Stimulated activated naive B cell treated with anti-CD40 and anti-IgM and Interleukin-4, amounts not matched to agents 10 μg/mL and 1 μg/mL and 100 μg/mL, for 72 hours (primary cell): ENCODE measurements at regions not wholly inside any gene's neighbourhood (a gene's known extent, or its start where the extent isn't known, plus 50 kb on each side); places are given as distances from the start of the nearest gene placed in this dataset.

ENCODE experiments used
- ATAC-seq, 2 donors: fragments of 150-1000 bp; cut with Tn5 transposase; replicated peaks; 2 replicates each; pipeline ENCODE4 v1.10.0; 2021; ENCODE audit warnings: moderate library complexity in 1 of 2
- DNase-seq: peaks from one replicate; pipeline ENCODE4 v3.0.0; 2021
- H3K27ac Mint-ChIP-seq: one replicate; pipeline ENCODE4 v1.8.0; 2022; ENCODE audit warnings: mild to moderate bottlenecking, mixed read lengths
- H3K27me3 Mint-ChIP-seq, 2 donors: one replicate each; pipeline ENCODE4 v1.8.0; 2022; ENCODE audit warnings: mixed read lengths in 2 of 2
- H3K36me3 Mint-ChIP-seq, 2 donors: one replicate each; pipeline ENCODE4 v1.8.0; 2022; ENCODE audit warnings: mixed read lengths in 2 of 2, mild to moderate bottlenecking in 1 of 2
- H3K4me1 Mint-ChIP-seq, 2 donors: one replicate each; pipeline ENCODE4 v1.8.0; 2022; ENCODE audit warnings: mixed read lengths in 2 of 2, mild to moderate bottlenecking in 1 of 2
- H3K4me3 Mint-ChIP-seq, 2 donors: one replicate each; pipeline ENCODE4 v1.8.0; 2022; ENCODE audit warnings: mild to moderate bottlenecking in 2 of 2, mixed read lengths in 2 of 2, moderate library complexity in 1 of 2
- H3K9me3 Mint-ChIP-seq, 2 donors: one replicate each; pipeline ENCODE4 v1.8.0; 2022; ENCODE audit warnings: mixed read lengths in 2 of 2, mild to moderate bottlenecking in 1 of 2

GRCh38 chr12:109648521-109648920 is 65.1 kb upstream of the FAM222A start:
- no peaks in the 10 kb centered on the region for H3K9me3 Mint-ChIP-seq
- H3K36me3 Mint-ChIP-seq: no peaks in the 10 kb centered on the region
- no peak for ATAC-seq
- H3K27me3 Mint-ChIP-seq: peaks cover 34 to 54% of the 10 kb centered on the region in 2 donors
- DNase-seq: no peak
- H3K4me3 Mint-ChIP-seq: no peak overlapping the region
- H3K4me1 Mint-ChIP-seq: no peaks in the 10 kb centered on the region
- no peak overlapping the region for H3K27ac Mint-ChIP-seq

- ATAC-seq (no peak), DNase-seq (no peak)
- H3K36me3 Mint-ChIP-seq: no peaks in the 10 kb centered on the region
- H3K27ac Mint-ChIP-seq: no peak overlapping the region
- no peaks in the 10 kb centered on the region for H3K4me1 Mint-ChIP-seq
- H3K9me3 Mint-ChIP-seq: no peaks in the 10 kb centered on the region
- peaks cover 25 to 51% of the 10 kb centered on the region in 2 donors for H3K27me3 Mint-ChIP-seq
- no peak overlapping the region for H3K4me3 Mint-ChIP-seq
These were observed 62.8 kb upstream of the FAM222A start for GRCh38 chr12:109650808-109651207.

GRCh38 chr12:109651596-109651995 is 62.0 kb upstream of the FAM222A start:
- Mint-ChIP-seq H3K4me3 (no peak overlapping the region), H3K4me1 (no peaks in the 10 kb centered on the region), H3K27me3 (peaks cover 17 to 44% of the 10 kb centered on the region in 2 donors), H3K36me3 (no peaks in the 10 kb centered on the region), H3K9me3 (no peaks in the 10 kb centered on the region), H3K27ac (no peak overlapping the region)
- no peak for DNase-seq
- ATAC-seq: no peak

DNA sequence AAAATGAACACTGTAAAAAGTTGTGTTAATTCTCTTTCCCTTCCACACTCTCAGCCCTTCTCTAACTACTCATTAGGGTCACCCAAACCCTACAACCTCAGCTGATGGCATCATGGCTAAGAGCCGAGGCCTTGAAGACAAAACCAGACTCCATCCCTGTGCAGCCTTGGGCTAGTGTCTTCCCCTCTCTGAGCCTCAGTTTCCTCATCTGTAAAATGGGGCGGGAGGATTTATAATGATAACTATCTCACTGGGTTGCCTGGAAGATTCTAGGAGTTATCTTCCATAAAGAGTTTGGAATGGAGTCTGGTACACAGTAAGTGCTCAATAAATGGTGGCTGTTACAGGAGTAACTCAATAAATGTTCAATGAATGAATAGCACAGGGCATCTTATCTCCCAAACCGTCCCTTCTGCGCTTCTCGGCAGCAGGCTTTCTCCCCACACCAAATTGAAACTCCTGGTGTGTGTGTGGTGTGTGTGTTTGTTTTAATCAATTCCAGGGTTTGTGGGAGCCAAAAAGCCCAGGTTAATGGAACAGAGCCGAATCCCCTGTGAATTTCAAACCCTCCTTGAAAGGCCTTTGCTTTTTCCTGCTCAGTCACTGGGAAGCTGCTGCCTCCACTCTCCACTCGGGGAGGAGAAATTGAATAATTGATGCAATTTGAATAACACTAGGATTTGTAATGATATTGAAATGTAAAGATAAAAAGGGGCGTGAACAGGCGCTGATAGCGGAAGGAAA is 61.2 kb upstream of the FAM222A start:
- Mint-ChIP-seq H3K4me3 (no peak overlapping the region), H3K27me3 (peaks cover 12 to 36% of the 10 kb centered on the region in 2 donors), H3K27ac (no peak overlapping the region), H3K9me3 (no peaks in the 10 kb centered on the region), H3K4me1 (no peaks in the 10 kb centered on the region), H3K36me3 (no peaks in the 10 kb centered on the region)
- ATAC-seq (no peak), DNase-seq (no peak)

GRCh38 chr12:109652977-109653264 is 60.7 kb upstream of the FAM222A start:
- H3K27ac Mint-ChIP-seq: no peak overlapping the region
- no peak for ATAC-seq
- H3K27me3 Mint-ChIP-seq: peaks cover 12 to 36% of the 10 kb centered on the region in 2 donors
- H3K9me3 Mint-ChIP-seq: no peaks in the 10 kb centered on the region
- no peak overlapping the region for H3K4me3 Mint-ChIP-seq
- no peak for DNase-seq
- H3K4me1 Mint-ChIP-seq: no peaks in the 10 kb centered on the region
- H3K36me3 Mint-ChIP-seq: no peaks in the 10 kb centered on the region

GRCh38 chr12:109653890-109654289 is 59.7 kb upstream of the FAM222A start:
- peaks cover 12 to 27% of the 10 kb centered on the region in 2 donors for H3K27me3 Mint-ChIP-seq

GRCh38 chr12:109654357-109654756 is 59.3 kb upstream of the FAM222A start:
- Mint-ChIP-seq H3K4me3 (no peak overlapping the region), H3K27ac (no peak overlapping the region), H3K4me1 (no peaks in the 10 kb centered on the region), H3K27me3 (peaks cover 12 to 26% of the 10 kb centered on the region in 2 donors), H3K36me3 (no peaks in the 10 kb centered on the region), H3K9me3 (no peaks in the 10 kb centered on the region)
- no peak for ATAC-seq
- no peak for DNase-seq

More at GRCh38 chr12:109653890-109654289, 59.7 kb upstream of the FAM222A start:
- ATAC-seq (no peak), DNase-seq (no peak)
- Mint-ChIP-seq H3K27ac (no peak overlapping the region), H3K9me3 (no peaks in the 10 kb centered on the region), H3K4me3 (no peak overlapping the region), H3K36me3 (no peaks in the 10 kb centered on the region), H3K4me1 (no peaks in the 10 kb centered on the region)

DNA sequence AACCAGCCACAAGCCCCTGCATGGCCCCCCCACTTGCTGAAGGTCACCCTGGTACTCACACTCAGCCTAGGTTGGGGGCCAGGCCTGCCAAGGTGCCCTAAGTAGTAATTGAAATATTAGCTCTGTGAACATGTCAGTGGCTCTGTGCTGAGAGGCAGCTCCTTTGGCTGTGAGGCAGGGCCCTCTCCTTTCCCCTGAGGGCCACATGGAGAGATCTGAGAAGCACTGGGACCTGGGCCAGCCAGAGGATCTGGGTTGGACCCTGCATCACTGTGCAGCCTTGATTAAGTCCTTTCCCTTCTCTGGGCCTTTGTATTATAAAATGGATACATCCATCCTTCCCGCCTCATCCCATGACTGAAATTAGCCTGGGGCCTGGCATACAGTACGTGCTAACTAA is 58.0 kb upstream of the FAM222A start:
- no peak overlapping the region for H3K27ac Mint-ChIP-seq
- H3K4me1 Mint-ChIP-seq: no peaks in the 10 kb centered on the region
- no peak overlapping the region for H3K4me3 Mint-ChIP-seq
- H3K36me3 Mint-ChIP-seq: no peaks in the 10 kb centered on the region
- DNase-seq: no peak
- no peaks in the 10 kb centered on the region for H3K9me3 Mint-ChIP-seq
- no peak for ATAC-seq
- H3K27me3 Mint-ChIP-seq: peaks cover 12 to 18% of the 10 kb centered on the region in 2 donors

- DNase-seq (no peak), ATAC-seq (no peak)
- H3K4me3 Mint-ChIP-seq: no peak overlapping the region
- H3K27me3 Mint-ChIP-seq: peaks cover 6 to 11% of the 10 kb centered on the region in 2 donors
- no peaks in the 10 kb centered on the region for H3K9me3 Mint-ChIP-seq
- no peaks in the 10 kb centered on the region for H3K36me3 Mint-ChIP-seq
- H3K4me1 Mint-ChIP-seq: no peaks in the 10 kb centered on the region
- H3K27ac Mint-ChIP-seq: no peak overlapping the region
These were observed 56.9 kb upstream of the FAM222A start for GRCh38 chr12:109656743-109657142.

- Mint-ChIP-seq H3K4me3 (no peak overlapping the region), H3K27ac (no peak overlapping the region), H3K27me3 (peaks cover 4 to 12% of the 10 kb centered on the region in 2 donors), H3K9me3 (peaks cover 0 to under 1% of the 10 kb centered on the region in 2 donors), H3K36me3 (no peaks in the 10 kb centered on the region), H3K4me1 (no peaks in the 10 kb centered on the region)
- DNase-seq (no peak), ATAC-seq (no peak)
These were observed 49.8 kb upstream of the FAM222A start for GRCh38 chr12:109663795-109664194.
